Stimulated activated CD4-positive, alpha-beta T cell treated with anti-CD3 and anti-CD28 coated beads, Interleukin-4, amount 100 ng/mL, for 24 hours (primary cell): ENCODE measurements at regions not wholly inside any gene's neighbourhood (a gene's known extent, or its start where the extent isn't known, plus 50 kb on each side); places are given as distances from the start of the nearest gene placed in this dataset.
"Not testable (repeated sequence)": the region's sequence is repeated elsewhere in the genome, so short reads cannot be mapped to it uniquely, and the experiment has no call there.

Experiments used
- DNase-seq: peaks from one replicate; pipeline ENCODE4 v3.0.0-alpha.2; 2020

GRCh38 chr4:28116526-28117083 is 1256.0 kb downstream of the STIM2 start:
- DNase-seq = not testable (repeated sequence)

- DNase-seq = no peak
These were observed 1256.5 kb downstream of the STIM2 start for GRCh38 chr4:28117084-28117682.

- no peak for DNase-seq
These were observed 1285.5 kb downstream of the STIM2 start for GRCh38 chr4:28146191-28146590.

- DNase-seq = no peak
These were observed 1287.6 kb downstream of the STIM2 start for GRCh38 chr4:28148221-28148620.

GRCh38 chr4:28149762-28150161 is 1289.1 kb downstream of the STIM2 start:
- no peak for DNase-seq

GRCh38 chr4:28151314-28151713 is 1290.7 kb downstream of the STIM2 start:
- no peak for DNase-seq

- no peak for DNase-seq
These were observed 1306.8 kb downstream of the STIM2 start for GRCh38 chr4:28167411-28167810.

- DNase-seq = no peak
These were observed 1316.3 kb downstream of the STIM2 start for GRCh38 chr4:28176942-28177341.

- no peak for DNase-seq
These were observed 1317.0 kb downstream of the STIM2 start for GRCh38 chr4:28177641-28178040.

- no peak for DNase-seq
These were observed 1318.5 kb downstream of the STIM2 start for GRCh38 chr4:28179126-28179525.

- no peak for DNase-seq
These were observed 1348.8 kb downstream of the STIM2 start for GRCh38 chr4:28209371-28209924.

- DNase-seq = no peak
These were observed 1351.2 kb downstream of the STIM2 start for GRCh38 chr4:28211676-28212470.

- DNase-seq = no peak
These were observed 1360.9 kb downstream of the STIM2 start for GRCh38 chr4:28221536-28221935.

GRCh38 chr4:28225050-28225449 is 1364.4 kb downstream of the STIM2 start:
- DNase-seq = no peak

- no peak for DNase-seq
These were observed 1365.2 kb downstream of the STIM2 start for GRCh38 chr4:28225689-28226353.

- no peak for DNase-seq
These were observed 1366.3 kb downstream of the STIM2 start for GRCh38 chr4:28226962-28227361.

- no peak for DNase-seq
These were observed 1367.1 kb downstream of the STIM2 start for GRCh38 chr4:28227764-28228163.

GRCh38 chr4:28228561-28229491 is 1368.2 kb downstream of the STIM2 start:
- DNase-seq = no peak

GRCh38 chr4:28232376-28232775 is 1371.7 kb downstream of the STIM2 start:
- DNase-seq = no peak

GRCh38 chr4:28232951-28233350 is 1372.3 kb downstream of the STIM2 start:
- no peak for DNase-seq

- DNase-seq = no peak
These were observed 1373.1 kb downstream of the STIM2 start for GRCh38 chr4:28233724-28234123.

- no peak for DNase-seq
These were observed 1378.2 kb downstream of the STIM2 start for GRCh38 chr4:28238876-28239275.
